A549 (cell line): ENCODE measurements at regions not wholly inside any gene's neighbourhood (a gene's known extent, or its start where the extent isn't known, plus 50 kb on each side); places are given as distances from the start of the nearest gene placed in this dataset.

ENCODE experiments used
- ATAC-seq, 2 experiments: fragments of 200-7000 bp in 1 of 2; fragments of >200 bp in 1 of 2; cut with Nextera tagmentation in 1 of 2; cut with Tn5 transposase in 1 of 2; 3 replicates each; pipeline versions ENCODE4 v1.8.0 to v1.9.1; 2018 to 2020; ENCODE audit warnings: mild to moderate bottlenecking in 1 of 2, moderate library complexity in 1 of 2
- CTCF ChIA-PET: fragments of 300-600 bp; sonication (Branson Sonifier 250); formaldehyde crosslinking; extraction: SDS; loops from one replicate; lab custom pipeline; 2021; ENCODE audit warnings: antibody characterized with exemption, inconsistent platforms; lab: Yijun Ruan, JAX
- POLR2A ChIA-PET: fragments of 350-600 bp; formaldehyde crosslinking; extraction: SDS; loops from one replicate; lab custom pipeline; 2021; ENCODE audit warnings: antibody characterized with exemption, inconsistent platforms; lab: Yijun Ruan, JAX
- DNase-seq, 2 experiments: peaks; one replicate each; pipeline versions ENCODE4 v3.0.0 to v3.0.0-alpha.2; 2011 to 2016; ENCODE audit warnings: low read depth in 1 of 2, low spot score in 1 of 2
- FAIRE-seq: peaks from 2 replicates; lab custom pipeline; 2011; peaks lifted over from hg19 to GRCh38; lab: Jason Lieb, UNC
- H3K27ac ChIP-seq, 2 experiments: fragments of >200 bp; sonication (Bioruptor Twin); formaldehyde crosslinking; 3 replicates each; pipeline ENCODE4 v1.5.1; 2016 to 2017
- H3K4me1 ChIP-seq: fragments of >200 bp; sonication (Bioruptor Twin); formaldehyde crosslinking; 3 replicates; pipeline ENCODE4 v1.6.1; 2016
- H3K4me2 ChIP-seq: fragments of >200 bp; sonication (Bioruptor Twin); formaldehyde crosslinking; 3 replicates; pipeline ENCODE4 v1.6.1; 2016
- H3K4me3 ChIP-seq: fragments of >200 bp; sonication (Bioruptor Twin); formaldehyde crosslinking; 3 replicates; pipeline ENCODE4 v1.5.1; 2016
- H3K9me3 ChIP-seq: fragments of >200 bp; sonication (Bioruptor Twin); formaldehyde crosslinking; 3 replicates; pipeline ENCODE4 v1.6.1; 2016
- BHLHE40 ChIP-seq: IDR thresholded peaks from 2 replicates; pipeline ENCODE4 v1.6.1; 2012; ENCODE audit warnings: low read depth, low read length, inconsistent platforms
- EHMT2 ChIP-seq: fragments of 200-600 bp; sonication (generic); IDR thresholded peaks from 2 replicates; pipeline ENCODE4 v1.6.1; 2016; ENCODE audit warnings: antibody characterized with exemption, low read depth, mild to moderate bottlenecking, moderate library complexity
- EP300 ChIP-seq, 2 experiments: fragments of >200 bp; sonication (Bioruptor Twin); formaldehyde crosslinking; IDR thresholded peaks; 2 replicates in 1 of 2; 3 replicates in 1 of 2; pipeline ENCODE4 v1.6.1; 2016 to 2017
- FOXS1 ChIP-seq: fragments of 250-450 bp; sonication (Bioruptor Pico); IDR thresholded peaks from 2 replicates; pipeline ENCODE4 v1.5.0; 2020; ENCODE audit warnings: mild to moderate bottlenecking, moderate library complexity
- HOXA7 ChIP-seq: fragments of 250-450 bp; sonication (Bioruptor Pico); IDR thresholded peaks from 2 replicates; pipeline ENCODE4 v1.5.0; 2020; ENCODE audit warnings: mild to moderate bottlenecking, moderate library complexity
- KDM5A ChIP-seq: fragments of 200-600 bp; sonication (generic); IDR thresholded peaks from 2 replicates; pipeline ENCODE4 v1.6.1; 2016; ENCODE audit warnings: antibody characterized with exemption, mild to moderate bottlenecking
- MAZ ChIP-seq: fragments of 150-350 bp; IDR thresholded peaks from 2 replicates; pipeline ENCODE4 v1.6.1; 2014; ENCODE audit warnings: antibody characterized with exemption, low read depth, low read length, borderline replicate concordance
- PHF8 ChIP-seq: fragments of 200-600 bp; sonication (generic); IDR thresholded peaks from 2 replicates; pipeline ENCODE4 v1.6.1; 2016; ENCODE audit warnings: low read depth, mild to moderate bottlenecking, antibody characterized with exemption, moderate library complexity, borderline replicate concordance
- POLR2AphosphoS2 ChIP-seq: conservative IDR thresholded peaks from 2 replicates; pipeline ENCODE4 v1.6.1; 2012; ENCODE audit warnings: low read length, improper control_type of control experiment, inconsistent platforms
- RFX5 ChIP-seq: fragments of 450-650 bp; IDR thresholded peaks from 2 replicates; pipeline ENCODE4 v1.7.1; 2014; ENCODE audit warnings: antibody characterized with exemption, mild to moderate bottlenecking, moderate library complexity
- RNF2 ChIP-seq: fragments of 200-600 bp; sonication (generic); IDR thresholded peaks from 2 replicates; pipeline ENCODE4 v1.6.1; 2016; ENCODE audit warnings: low read depth, mild to moderate bottlenecking, antibody characterized with exemption, moderate library complexity, borderline replicate concordance
- TFCP2L1 ChIP-seq: fragments of 250-450 bp; sonication (Bioruptor Pico); IDR thresholded peaks from 2 replicates; pipeline ENCODE4 v1.5.0; 2021; ENCODE audit warnings: mild to moderate bottlenecking
- WGBS: methylation state at CpG from one replicate; pipeline ENCODE4 v1.1.6; 2017; ENCODE audit errors: missing lambda C conversion rate; 5-methylcytosine and 5-hydroxymethylcytosine counted together
- TF ChIP-seq, protein P1 (sequence below): fragments of >200 bp; sonication (Bioruptor Twin); formaldehyde crosslinking; IDR thresholded peaks from 3 replicates; pipeline ENCODE4 v1.5.1; 2016
- TF ChIP-seq, protein P2 (sequence below): fragments of >200 bp; sonication (Bioruptor Twin); formaldehyde crosslinking; IDR thresholded peaks from 3 replicates; pipeline ENCODE4 v1.6.1; 2016
- TF ChIP-seq, protein P3 (sequence below): fragments of 200-600 bp; sonication (generic); IDR thresholded peaks from 2 replicates; pipeline ENCODE4 v1.6.1; 2016; ENCODE audit warnings: antibody characterized with exemption, mild to moderate bottlenecking, moderate library complexity

DNA sequence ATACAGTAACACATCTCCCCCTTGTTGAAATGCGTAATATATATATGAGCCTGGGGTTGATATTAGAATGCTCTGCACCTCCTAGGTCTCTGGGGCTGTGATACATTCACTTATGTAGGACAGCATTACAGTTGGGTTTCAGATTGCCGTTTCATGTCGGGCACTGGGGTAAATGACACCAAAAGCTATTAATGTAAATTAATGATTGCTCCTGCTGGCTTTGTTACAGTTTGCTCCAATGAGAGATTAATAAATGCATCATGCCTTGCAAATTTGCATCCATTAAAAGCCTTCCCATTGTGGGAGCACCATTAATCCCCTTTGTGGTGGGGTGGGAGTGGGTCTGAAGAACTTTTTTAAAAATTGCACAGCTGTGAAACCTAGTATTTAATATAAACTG, 584.4 kb upstream of the EEF2KMT start:
- POLR2A ChIA-PET = no interaction called here
- 4% methylated on average over 3 of the region's 3 CpGs for WGBS
- Histone ChIP-seq H3K4me2 (no peak overlapping the region), H3K4me1 (no peaks in the 10 kb centered on the region), H3K9me3 (no peaks in the 10 kb centered on the region), H3K4me3 (no peak overlapping the region), H3K27ac (no peak overlapping the region)
- DNase-seq (no peak), FAIRE-seq (no peak), ATAC-seq (no peak)
- TF ChIP-seq FOXS1 (CRISPR knock-in tag) (no peak), RFX5 (no peak), MAZ (no peak), HOXA7 (CRISPR knock-in tag) (no peak), PHF8 (no peak), BHLHE40 (no peak), EHMT2 (no peak), TFCP2L1 (no peak), RNF2 (no peak), EP300 (IDR thresholded peaks at IDR 0.05) (no peak), POLR2AphosphoS2 (no peak)
- TF ChIP-seq, protein P1, sequence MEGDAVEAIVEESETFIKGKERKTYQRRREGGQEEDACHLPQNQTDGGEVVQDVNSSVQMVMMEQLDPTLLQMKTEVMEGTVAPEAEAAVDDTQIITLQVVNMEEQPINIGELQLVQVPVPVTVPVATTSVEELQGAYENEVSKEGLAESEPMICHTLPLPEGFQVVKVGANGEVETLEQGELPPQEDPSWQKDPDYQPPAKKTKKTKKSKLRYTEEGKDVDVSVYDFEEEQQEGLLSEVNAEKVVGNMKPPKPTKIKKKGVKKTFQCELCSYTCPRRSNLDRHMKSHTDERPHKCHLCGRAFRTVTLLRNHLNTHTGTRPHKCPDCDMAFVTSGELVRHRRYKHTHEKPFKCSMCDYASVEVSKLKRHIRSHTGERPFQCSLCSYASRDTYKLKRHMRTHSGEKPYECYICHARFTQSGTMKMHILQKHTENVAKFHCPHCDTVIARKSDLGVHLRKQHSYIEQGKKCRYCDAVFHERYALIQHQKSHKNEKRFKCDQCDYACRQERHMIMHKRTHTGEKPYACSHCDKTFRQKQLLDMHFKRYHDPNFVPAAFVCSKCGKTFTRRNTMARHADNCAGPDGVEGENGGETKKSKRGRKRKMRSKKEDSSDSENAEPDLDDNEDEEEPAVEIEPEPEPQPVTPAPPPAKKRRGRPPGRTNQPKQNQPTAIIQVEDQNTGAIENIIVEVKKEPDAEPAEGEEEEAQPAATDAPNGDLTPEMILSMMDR = no peak
- TF ChIP-seq, protein P2, sequence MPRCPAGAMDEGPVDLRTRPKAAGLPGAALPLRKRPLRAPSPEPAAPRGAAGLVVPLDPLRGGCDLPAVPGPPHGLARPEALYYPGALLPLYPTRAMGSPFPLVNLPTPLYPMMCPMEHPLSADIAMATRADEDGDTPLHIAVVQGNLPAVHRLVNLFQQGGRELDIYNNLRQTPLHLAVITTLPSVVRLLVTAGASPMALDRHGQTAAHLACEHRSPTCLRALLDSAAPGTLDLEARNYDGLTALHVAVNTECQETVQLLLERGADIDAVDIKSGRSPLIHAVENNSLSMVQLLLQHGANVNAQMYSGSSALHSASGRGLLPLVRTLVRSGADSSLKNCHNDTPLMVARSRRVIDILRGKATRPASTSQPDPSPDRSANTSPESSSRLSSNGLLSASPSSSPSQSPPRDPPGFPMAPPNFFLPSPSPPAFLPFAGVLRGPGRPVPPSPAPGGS = no peak
- TF ChIP-seq, protein P3, sequence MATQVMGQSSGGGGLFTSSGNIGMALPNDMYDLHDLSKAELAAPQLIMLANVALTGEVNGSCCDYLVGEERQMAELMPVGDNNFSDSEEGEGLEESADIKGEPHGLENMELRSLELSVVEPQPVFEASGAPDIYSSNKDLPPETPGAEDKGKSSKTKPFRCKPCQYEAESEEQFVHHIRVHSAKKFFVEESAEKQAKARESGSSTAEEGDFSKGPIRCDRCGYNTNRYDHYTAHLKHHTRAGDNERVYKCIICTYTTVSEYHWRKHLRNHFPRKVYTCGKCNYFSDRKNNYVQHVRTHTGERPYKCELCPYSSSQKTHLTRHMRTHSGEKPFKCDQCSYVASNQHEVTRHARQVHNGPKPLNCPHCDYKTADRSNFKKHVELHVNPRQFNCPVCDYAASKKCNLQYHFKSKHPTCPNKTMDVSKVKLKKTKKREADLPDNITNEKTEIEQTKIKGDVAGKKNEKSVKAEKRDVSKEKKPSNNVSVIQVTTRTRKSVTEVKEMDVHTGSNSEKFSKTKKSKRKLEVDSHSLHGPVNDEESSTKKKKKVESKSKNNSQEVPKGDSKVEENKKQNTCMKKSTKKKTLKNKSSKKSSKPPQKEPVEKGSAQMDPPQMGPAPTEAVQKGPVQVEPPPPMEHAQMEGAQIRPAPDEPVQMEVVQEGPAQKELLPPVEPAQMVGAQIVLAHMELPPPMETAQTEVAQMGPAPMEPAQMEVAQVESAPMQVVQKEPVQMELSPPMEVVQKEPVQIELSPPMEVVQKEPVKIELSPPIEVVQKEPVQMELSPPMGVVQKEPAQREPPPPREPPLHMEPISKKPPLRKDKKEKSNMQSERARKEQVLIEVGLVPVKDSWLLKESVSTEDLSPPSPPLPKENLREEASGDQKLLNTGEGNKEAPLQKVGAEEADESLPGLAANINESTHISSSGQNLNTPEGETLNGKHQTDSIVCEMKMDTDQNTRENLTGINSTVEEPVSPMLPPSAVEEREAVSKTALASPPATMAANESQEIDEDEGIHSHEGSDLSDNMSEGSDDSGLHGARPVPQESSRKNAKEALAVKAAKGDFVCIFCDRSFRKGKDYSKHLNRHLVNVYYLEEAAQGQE = no peak
- CTCF ChIA-PET = interaction anchor here (1.8 kb wide), 1 partner anchor 66 kb away, joined by 8 read pairs; no protein-coding TSS in a partner anchor

DNA sequence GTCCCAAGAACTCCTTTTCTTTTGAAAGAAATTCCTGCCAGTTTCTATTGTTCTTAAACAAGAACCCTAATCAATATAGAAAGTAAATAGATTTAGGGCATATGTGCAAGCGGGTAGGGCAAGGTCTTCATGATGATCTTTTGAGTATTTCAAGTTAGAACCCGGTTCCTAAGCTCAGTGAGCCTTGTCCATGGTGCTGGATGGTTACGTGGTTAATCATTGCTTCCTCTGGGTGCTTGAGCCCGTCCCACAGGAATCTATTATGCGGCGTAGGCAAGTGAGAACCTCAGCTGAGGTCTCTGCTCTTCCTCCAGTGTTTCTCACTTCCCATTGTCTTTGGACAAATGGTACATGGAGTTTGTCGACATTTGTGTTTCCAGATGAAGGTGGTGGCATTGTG, 580.8 kb upstream of the EEF2KMT start:
- POLR2A ChIA-PET = no interaction called here
- ATAC-seq = no peak
- no peak overlapping the region for H3K27ac ChIP-seq
- H3K4me2 ChIP-seq = no peak overlapping the region
- WGBS = 23% methylated on average over 7 of the region's 7 CpGs
- DNase-seq = no peak
- H3K9me3 ChIP-seq = no peaks in the 10 kb centered on the region
- no peaks in the 10 kb centered on the region for H3K4me1 ChIP-seq
- TF ChIP-seq KDM5A = no peak
- TF ChIP-seq, protein P3 = peak; percentile 74; the same call in 1 of the 2 replicates
- CTCF ChIA-PET = no interaction called here
- H3K4me3 ChIP-seq = no peak overlapping the region
- FAIRE-seq = no peak
